HUES64 (cell line): ENCODE measurements at regions not wholly inside any gene's neighbourhood (a gene's known extent, or its start where the extent isn't known, plus 50 kb on each side); places are given as distances from the start of the nearest gene placed in this dataset.

ENCODE experiments used
- H3K27ac ChIP-seq: 2 replicates; pipeline ENCODE4 v1.7.0; 2013; ENCODE audit warnings: low read depth, low read length, inconsistent platforms
- H3K27me3 ChIP-seq: 2 replicates; pipeline ENCODE4 v1.6.1; 2013; ENCODE audit warnings: mild to moderate bottlenecking, low read length; ENCODE audit not compliant: insufficient read depth
- H3K36me3 ChIP-seq: 2 replicates; pipeline ENCODE4 v1.6.1; 2013; ENCODE audit warnings: mild to moderate bottlenecking, low read length; ENCODE audit not compliant: insufficient read depth
- H3K4me1 ChIP-seq: 2 replicates; pipeline ENCODE4 v1.6.1; 2013; ENCODE audit warnings: mild to moderate bottlenecking, low read length, moderate library complexity; ENCODE audit not compliant: insufficient read depth
- H3K4me3 ChIP-seq: 2 replicates; pipeline ENCODE4 v1.5.1; 2013; ENCODE audit warnings: mild to moderate bottlenecking, low read length, moderate library complexity
- H3K9ac ChIP-seq: 2 replicates; pipeline ENCODE4 v1.6.1; 2013; ENCODE audit warnings: mild to moderate bottlenecking, low read depth, low read length
- H3K9me3 ChIP-seq: 2 replicates; pipeline ENCODE4 v1.6.1; 2013; ENCODE audit warnings: low read depth, low read length; ENCODE audit not compliant: insufficient read depth
- WGBS: fragments of 150-250, 120-280 bp; methylation state at CpG from one replicate; pipeline ENCODE4 v1.1.7; 2013; ENCODE audit warnings: missing lambda C conversion rate; 5-methylcytosine and 5-hydroxymethylcytosine counted together

DNA sequence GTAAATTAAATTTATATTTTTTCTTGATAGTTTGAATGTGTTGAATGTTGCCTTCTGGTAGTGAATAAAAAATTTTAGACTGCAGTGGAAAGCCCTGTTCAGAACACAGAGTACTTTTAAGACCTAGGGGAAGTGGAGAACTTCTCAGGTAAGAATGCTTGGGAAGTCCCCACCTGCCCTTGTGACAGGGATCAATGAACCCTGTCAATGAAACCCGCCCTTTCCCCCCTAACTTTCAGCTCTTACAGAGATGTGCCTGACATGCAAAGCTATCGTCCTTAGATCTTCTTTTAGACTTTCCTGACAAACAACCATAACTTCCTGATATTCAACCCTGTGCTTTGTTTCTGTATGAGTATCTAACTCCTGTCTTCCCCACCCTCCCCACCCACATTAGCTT lies 562.7 kb downstream of the TLE4 start:
- 74% methylated on average over 2 of the region's 2 CpGs for WGBS

DNA sequence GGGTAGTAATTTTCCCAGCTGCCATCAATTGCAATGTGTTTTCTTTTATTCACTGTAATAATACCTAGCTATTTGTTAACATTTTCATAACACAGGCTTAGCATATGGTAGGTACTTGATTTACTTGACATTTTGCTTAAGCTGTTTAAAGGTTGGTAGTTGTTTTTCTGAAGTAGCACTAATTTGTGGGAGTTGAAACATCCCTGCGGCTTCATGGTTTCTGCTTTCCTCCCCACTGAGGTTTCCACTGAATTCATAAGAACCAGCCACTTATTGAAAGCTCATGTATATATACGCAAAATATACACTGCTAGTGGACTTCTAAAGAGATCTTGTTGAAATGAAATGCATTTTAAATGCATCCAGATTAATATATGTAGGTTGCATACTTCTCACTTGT lies 559.9 kb downstream of the TLE4 start:
- H3K27me3 ChIP-seq: no peaks in the 10 kb centered on the region
- H3K4me1 ChIP-seq: peaks cover 8% of the 10 kb centered on the region
- 100% methylated on average over 2 of the region's 2 CpGs for WGBS

More for the DNA sequence above, 562.7 kb downstream of the TLE4 start:
- no peaks in the 10 kb centered on the region for H3K36me3 ChIP-seq
- no peaks in the 10 kb centered on the region for H3K9me3 ChIP-seq
- no peaks in the 10 kb centered on the region for H3K27me3 ChIP-seq
- H3K9ac ChIP-seq: no peak overlapping the region
- H3K4me1 ChIP-seq: peaks cover 8% of the 10 kb centered on the region
- no peak overlapping the region for H3K27ac ChIP-seq
- H3K4me3 ChIP-seq: no peak overlapping the region

DNA sequence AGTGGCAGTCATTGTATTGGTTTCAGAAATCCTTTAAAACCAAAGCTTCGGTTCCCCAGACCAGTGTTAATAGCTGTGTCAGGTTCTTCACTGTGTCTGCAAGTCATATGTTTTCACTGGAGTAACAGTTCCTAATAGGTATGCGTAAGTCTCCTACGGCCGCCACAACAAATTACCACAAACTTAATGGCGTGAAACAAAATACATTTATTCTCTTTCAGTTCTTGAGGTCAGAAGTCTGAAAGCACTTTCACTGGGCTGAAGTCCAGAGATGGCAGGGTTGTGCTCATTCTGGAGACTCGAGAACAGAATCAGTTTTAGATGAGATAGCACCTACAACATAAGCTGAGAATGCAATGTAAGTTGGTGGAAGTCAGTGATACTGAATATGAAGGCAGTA lies 556.2 kb downstream of the TLE4 start:
- Histone ChIP-seq H3K27me3 (no peaks in the 10 kb centered on the region), H3K9ac (no peak overlapping the region), H3K4me3 (no peak overlapping the region), H3K36me3 (no peaks in the 10 kb centered on the region), H3K27ac (no peak overlapping the region), H3K9me3 (no peaks in the 10 kb centered on the region), H3K4me1 (no peaks in the 10 kb centered on the region)
- 93% methylated on average over 6 of the region's 6 CpGs for WGBS

More for the DNA sequence above, 559.9 kb downstream of the TLE4 start:
- H3K9me3 ChIP-seq: no peaks in the 10 kb centered on the region
- H3K9ac ChIP-seq: no peak overlapping the region
- H3K36me3 ChIP-seq: no peaks in the 10 kb centered on the region
- no peak overlapping the region for H3K27ac ChIP-seq
- H3K4me3 ChIP-seq: no peak overlapping the region

DNA sequence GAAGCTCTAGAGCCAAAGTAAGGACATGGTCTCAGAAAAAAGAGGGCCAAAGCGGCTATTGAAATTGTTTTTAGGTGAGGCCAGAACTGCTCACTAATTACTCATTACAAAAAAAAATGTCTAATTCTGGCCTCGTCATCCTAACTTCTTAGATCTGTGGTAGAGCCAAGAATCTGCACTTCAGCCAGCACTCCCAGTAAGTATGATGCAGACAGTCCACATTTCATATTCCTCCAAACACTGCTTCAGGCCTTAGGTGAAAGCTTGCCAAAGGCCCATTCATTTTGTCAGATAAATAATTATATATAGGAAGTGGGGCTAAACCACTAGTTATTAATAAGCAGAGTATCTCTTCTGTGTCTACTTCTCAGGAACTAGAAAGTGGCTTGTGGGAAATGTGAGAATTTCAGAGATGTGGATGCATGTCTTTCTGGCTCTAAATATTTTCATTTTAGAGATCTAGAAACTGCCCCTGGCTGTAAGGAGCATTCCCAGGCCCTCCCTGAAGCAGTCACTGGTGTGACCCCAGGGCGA lies 554.0 kb downstream of the TLE4 start:
- WGBS: 95% methylated on average over 3 of the region's 3 CpGs

DNA sequence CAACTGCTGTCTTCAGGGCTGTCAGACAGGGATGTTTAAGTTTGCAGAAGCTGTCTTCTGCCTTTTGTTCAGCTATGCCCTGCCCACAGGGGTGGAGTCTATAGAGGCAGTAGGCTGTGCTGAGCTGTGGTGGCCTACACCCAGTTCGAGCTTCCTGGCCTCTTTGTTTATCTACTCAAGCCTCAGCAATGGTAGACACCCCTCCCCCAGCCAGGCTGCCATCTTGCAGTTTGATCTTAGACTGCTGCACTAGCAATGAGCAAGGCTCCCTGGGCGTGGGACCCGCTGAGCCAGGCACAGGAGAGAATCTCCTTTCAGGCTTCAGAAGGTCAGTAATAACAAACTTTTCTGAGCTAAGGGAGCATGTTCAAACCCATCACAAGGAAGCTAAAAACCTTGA lies 545.3 kb downstream of the TLE4 start:
- Histone ChIP-seq H3K27me3 (no peaks in the 10 kb centered on the region), H3K4me3 (no peak overlapping the region), H3K9me3 (no peaks in the 10 kb centered on the region), H3K27ac (no peak overlapping the region), H3K36me3 (no peaks in the 10 kb centered on the region), H3K9ac (no peak overlapping the region), H3K4me1 (no peaks in the 10 kb centered on the region)
- WGBS: 98% methylated on average over 3 of the region's 3 CpGs

More for the DNA sequence above, 554.0 kb downstream of the TLE4 start:
- Histone ChIP-seq H3K4me1 (no peaks in the 10 kb centered on the region), H3K36me3 (no peaks in the 10 kb centered on the region), H3K27me3 (no peaks in the 10 kb centered on the region), H3K27ac (no peak overlapping the region), H3K9ac (no peak overlapping the region), H3K4me3 (no peak overlapping the region), H3K9me3 (no peaks in the 10 kb centered on the region)

DNA sequence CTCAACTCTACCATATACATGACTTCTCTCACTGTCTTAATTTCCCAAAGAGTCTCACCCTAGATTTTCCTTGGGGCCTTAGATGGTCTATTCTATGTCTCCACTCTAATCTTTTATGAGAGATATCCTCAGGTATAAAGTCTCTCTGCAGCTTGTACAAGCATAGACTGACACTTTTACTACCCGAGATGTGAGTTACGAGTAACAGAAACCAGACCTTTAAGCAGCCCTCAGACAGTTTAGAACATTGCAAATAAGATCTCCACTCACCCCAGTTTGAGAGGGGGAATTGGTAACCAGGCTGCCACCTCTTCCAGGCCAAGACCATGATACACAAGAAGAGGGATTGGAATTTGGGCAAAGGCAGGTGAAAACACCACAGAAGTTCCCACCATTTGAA lies 542.5 kb downstream of the TLE4 start:
- Histone ChIP-seq H3K27ac (no peak overlapping the region), H3K9ac (no peak overlapping the region), H3K4me1 (no peaks in the 10 kb centered on the region), H3K36me3 (no peaks in the 10 kb centered on the region), H3K4me3 (no peak overlapping the region), H3K27me3 (no peaks in the 10 kb centered on the region), H3K9me3 (no peaks in the 10 kb centered on the region)
- WGBS: 83% methylated on average over 2 of the region's 2 CpGs

DNA sequence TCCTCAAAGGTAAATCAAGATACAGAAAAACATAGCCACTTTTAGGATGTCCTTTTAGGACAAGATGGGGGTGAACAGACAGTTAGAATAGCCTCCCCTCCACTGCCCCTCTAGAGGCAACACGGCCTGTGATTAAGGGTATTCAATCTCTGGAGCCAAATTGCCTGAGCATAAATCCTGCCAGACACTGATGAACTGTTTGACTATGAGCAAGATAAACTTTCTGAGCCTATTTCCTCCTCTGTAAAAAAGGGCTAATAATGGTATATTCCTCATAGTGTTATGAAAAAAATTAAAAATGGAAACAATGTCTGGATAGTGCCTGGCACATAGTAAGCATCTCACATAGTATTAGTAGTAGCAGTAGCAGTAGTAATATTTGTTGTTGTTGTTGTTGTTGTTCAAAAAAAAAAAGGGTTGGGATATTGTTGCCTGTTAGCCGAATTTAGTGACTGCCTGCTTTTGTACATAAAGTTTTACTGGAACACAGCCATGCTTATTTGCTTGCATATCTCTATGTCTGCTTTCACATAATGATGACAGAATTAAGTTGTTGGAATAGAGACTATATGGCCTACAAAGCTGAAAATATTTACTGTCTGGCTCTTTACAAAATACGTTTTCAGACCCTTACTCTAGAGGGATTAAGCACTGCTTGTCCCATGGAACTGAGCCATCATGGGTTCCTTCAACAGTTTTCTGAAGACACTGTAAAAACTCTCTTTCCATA lies 536.3 kb downstream of the TLE4 start:
- Histone ChIP-seq H3K9ac (no peak overlapping the region), H3K27me3 (no peaks in the 10 kb centered on the region), H3K36me3 (no peaks in the 10 kb centered on the region), H3K9me3 (no peaks in the 10 kb centered on the region), H3K4me1 (no peaks in the 10 kb centered on the region), H3K27ac (no peak overlapping the region), H3K4me3 (no peak overlapping the region)
- WGBS: 86% methylated on average over 3 of the region's 3 CpGs

DNA sequence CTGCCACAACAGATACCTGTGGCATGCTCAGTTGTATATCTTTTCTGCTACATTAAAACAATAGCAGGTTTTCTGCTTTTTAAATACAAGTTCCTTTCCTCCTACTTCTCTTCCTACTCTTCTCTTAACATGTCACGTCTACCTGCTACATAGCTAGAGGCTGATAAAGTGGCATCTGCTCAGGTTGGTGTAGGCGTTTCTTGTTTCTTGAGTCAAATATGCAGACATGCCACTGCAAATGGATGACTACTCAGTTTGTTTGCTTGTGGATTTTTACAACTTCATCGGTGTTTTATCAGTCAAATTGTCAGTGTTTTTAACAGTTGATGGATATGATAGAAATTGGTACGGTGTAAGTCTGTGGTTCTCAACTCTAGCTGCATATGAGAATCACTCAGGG lies 525.7 kb downstream of the TLE4 start:
- Histone ChIP-seq H3K4me1 (no peaks in the 10 kb centered on the region), H3K27me3 (no peaks in the 10 kb centered on the region), H3K9ac (no peak overlapping the region), H3K9me3 (no peaks in the 10 kb centered on the region), H3K36me3 (no peaks in the 10 kb centered on the region), H3K4me3 (no peak overlapping the region), H3K27ac (no peak overlapping the region)
- WGBS: 95% methylated on average over 4 of the region's 4 CpGs

DNA sequence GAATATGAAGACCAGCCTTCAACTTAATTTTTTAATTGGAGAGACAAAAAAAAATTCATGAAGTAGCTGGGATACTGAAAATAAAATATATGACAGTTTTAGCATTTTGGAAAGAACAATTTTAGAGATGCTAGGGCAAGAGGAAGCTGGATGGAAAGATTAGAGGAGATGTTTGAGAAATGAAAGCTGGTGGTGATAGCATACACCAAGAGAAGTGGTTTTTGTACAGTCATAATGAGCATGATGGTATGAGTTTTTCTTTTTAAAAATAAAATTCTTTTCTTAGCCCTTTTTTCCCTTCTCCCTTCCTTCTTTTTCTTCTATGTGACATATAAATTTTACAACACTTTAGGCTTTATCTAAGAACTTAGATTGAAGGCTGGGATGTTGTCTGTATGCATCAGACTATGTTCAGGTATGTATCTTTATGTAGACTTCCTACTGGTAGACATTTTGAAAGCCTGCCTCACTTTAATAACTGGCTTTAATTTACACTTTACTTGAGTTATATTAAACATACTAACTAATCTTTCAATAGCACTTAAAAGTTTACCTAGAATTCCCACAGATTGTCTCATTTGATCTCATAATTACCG lies 522.5 kb downstream of the TLE4 start:
- no peak overlapping the region for H3K27ac ChIP-seq
- no peaks in the 10 kb centered on the region for H3K9me3 ChIP-seq
- H3K36me3 ChIP-seq: no peaks in the 10 kb centered on the region
- H3K9ac ChIP-seq: no peak overlapping the region
- no peaks in the 10 kb centered on the region for H3K4me1 ChIP-seq
- H3K27me3 ChIP-seq: no peaks in the 10 kb centered on the region
- no peak overlapping the region for H3K4me3 ChIP-seq
- no CpG with 5 or more reads among the region's 1 CpG for WGBS

DNA sequence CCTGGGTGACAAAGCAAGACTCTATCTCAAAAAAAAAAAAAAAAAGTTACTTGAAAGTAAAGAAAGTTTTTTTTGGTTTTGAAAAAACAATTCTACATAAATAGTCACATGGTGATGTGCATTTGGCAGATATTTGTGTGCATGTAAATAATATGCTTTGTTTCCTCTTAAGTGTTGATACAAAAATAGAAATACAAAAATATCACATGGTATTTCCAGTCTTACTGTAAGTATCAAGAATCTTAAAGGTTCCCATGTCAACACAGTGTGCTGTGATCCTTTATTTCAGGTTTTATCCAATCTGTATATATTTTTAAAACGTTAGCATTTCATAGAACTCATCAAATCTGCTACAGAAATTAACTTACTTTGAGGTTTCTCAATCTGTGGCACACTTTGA lies 521.9 kb downstream of the TLE4 start:
- Histone ChIP-seq H3K9ac (no peak overlapping the region), H3K36me3 (no peaks in the 10 kb centered on the region), H3K27ac (no peak overlapping the region), H3K27me3 (no peaks in the 10 kb centered on the region), H3K4me1 (no peaks in the 10 kb centered on the region), H3K9me3 (no peaks in the 10 kb centered on the region), H3K4me3 (no peak overlapping the region)
- 88% methylated on average over 1 of the region's 1 CpG for WGBS

DNA sequence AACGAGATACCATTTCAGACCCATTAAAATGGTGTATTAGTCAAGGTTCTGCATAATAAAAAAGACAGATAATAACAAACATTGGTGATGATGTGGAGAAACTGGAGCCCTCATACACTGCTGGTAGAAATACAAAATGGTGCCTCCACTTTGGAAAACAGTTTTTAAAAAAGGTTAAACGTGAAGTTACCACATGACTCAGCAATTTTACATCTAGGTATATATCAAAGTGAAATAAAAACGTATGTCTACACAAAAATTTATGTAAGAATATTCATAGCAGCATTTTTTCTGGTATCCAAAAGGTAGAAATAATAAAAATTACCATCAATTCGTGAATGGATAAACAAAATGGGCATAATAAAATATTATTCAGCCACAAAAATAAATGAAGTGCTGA lies 519.8 kb downstream of the TLE4 start:
- no peak overlapping the region for H3K4me3 ChIP-seq
- no peaks in the 10 kb centered on the region for H3K9me3 ChIP-seq
- H3K4me1 ChIP-seq: no peaks in the 10 kb centered on the region
- H3K36me3 ChIP-seq: no peaks in the 10 kb centered on the region
- 100% methylated on average over 1 of the region's 4 CpGs for WGBS
- no peak overlapping the region for H3K27ac ChIP-seq
- no peaks in the 10 kb centered on the region for H3K27me3 ChIP-seq
- H3K9ac ChIP-seq: no peak overlapping the region
